GM21447 (cell line): ENCODE measurements at regions not wholly inside any gene's neighbourhood (a gene's known extent, or its start where the extent isn't known, plus 50 kb on each side); places are given as distances from the start of the nearest gene placed in this dataset.
"Not testable (repeated sequence)": the region's sequence is repeated elsewhere in the genome, so short reads cannot be mapped to it uniquely, and the experiment has no call there.

Source experiments
- ATAC-seq: cut with Tn5 transposase; IDR thresholded peaks from one replicate; pipeline ENCODE4 v1.9.1; 2021; ENCODE audit not compliant: unreplicated experiment

GRCh38 chr18:14460364-14460763 is 83.0 kb downstream of the POTEC start:
- ATAC-seq: not testable (repeated sequence)

GRCh38 chr18:14459826-14460225 is 83.6 kb downstream of the POTEC start:
- not testable (repeated sequence) for ATAC-seq

- not testable (repeated sequence) for ATAC-seq
Observed at GRCh38 chr18:14458009-14458945, 85.1 kb downstream of the POTEC start.

- not testable (repeated sequence) for ATAC-seq
Observed at GRCh38 chr18:14450637-14451009, 92.8 kb downstream of the POTEC start.

GRCh38 chr18:14449995-14450636 is 93.3 kb downstream of the POTEC start:
- not testable (repeated sequence) for ATAC-seq

GRCh38 chr18:14449062-14449461 is 94.3 kb downstream of the POTEC start:
- not testable (repeated sequence) for ATAC-seq

GRCh38 chr18:14447715-14448114 is 95.7 kb downstream of the POTEC start:
- not testable (repeated sequence) for ATAC-seq

GRCh38 chr18:14435460-14435859 is 107.9 kb downstream of the POTEC start:
- not testable (repeated sequence) for ATAC-seq

- not testable (repeated sequence) for ATAC-seq
Observed at GRCh38 chr18:14432371-14432770, 111.0 kb downstream of the POTEC start.

GRCh38 chr18:14431031-14431521 is 112.3 kb downstream of the POTEC start:
- not testable (repeated sequence) for ATAC-seq

GRCh38 chr18:14415806-14416205 is 127.6 kb downstream of the POTEC start:
- not testable (repeated sequence) for ATAC-seq

- not testable (repeated sequence) for ATAC-seq
Observed at GRCh38 chr18:14415399-14415798, 128.0 kb downstream of the POTEC start.

- not testable (repeated sequence) for ATAC-seq
Observed at GRCh38 chr18:14395533-14395932, 147.9 kb downstream of the POTEC start.

- not testable (repeated sequence) for ATAC-seq
Observed at GRCh38 chr18:14393563-14394103, 149.8 kb downstream of the POTEC start.

- not testable (repeated sequence) for ATAC-seq
Observed at GRCh38 chr18:14392604-14393003, 150.8 kb downstream of the POTEC start.

GRCh38 chr18:14384961-14385360 is 158.4 kb downstream of the POTEC start:
- ATAC-seq: not testable (repeated sequence)

GRCh38 chr18:14382666-14383065 is 160.7 kb downstream of the POTEC start:
- ATAC-seq: not testable (repeated sequence)

GRCh38 chr18:14379489-14379888 is 163.9 kb downstream of the POTEC start:
- not testable (repeated sequence) for ATAC-seq

GRCh38 chr18:14378376-14378775 is 165.0 kb downstream of the POTEC start:
- not testable (repeated sequence) for ATAC-seq

- ATAC-seq: not testable (repeated sequence)
Observed at GRCh38 chr18:14361346-14361745, 182.1 kb downstream of the POTEC start.

GRCh38 chr18:14357553-14358297 is 185.7 kb downstream of the POTEC start:
- ATAC-seq: not testable (repeated sequence)
